Small intestine (tissue), 7 donors: ENCODE measurements at regions not wholly inside any gene's neighbourhood (a gene's known extent, or its start where the extent isn't known, plus 50 kb on each side); places are given as distances from the start of the nearest gene placed in this dataset.

Experiments used
- DNase-seq, 2 donors: peaks; one replicate each; pipeline versions ENCODE4 v3.0.0 to v3.0.0-alpha.2; 2013
- FAIRE-seq: peaks from 2 replicates; lab custom pipeline; 2012; peaks lifted over from hg19 to GRCh38; lab: Jason Lieb, UNC
- H3K27ac ChIP-seq, 3 donors: one replicate each; pipeline ENCODE4 v1.5.1; 2013; ENCODE audit warnings: low read length in 2 of 3, mild to moderate bottlenecking in 2 of 3, control low read depth in 1 of 3, inconsistent platforms in 1 of 3, low read depth in 1 of 3, moderate library complexity in 1 of 3
- H3K27me3 ChIP-seq, 3 donors: one replicate each; pipeline ENCODE4 v1.6.1; 2013; ENCODE audit warnings: low read length in 3 of 3, inconsistent platforms in 1 of 3; ENCODE audit not compliant: control insufficient read depth in 3 of 3, insufficient read depth in 3 of 3
- H3K36me3 ChIP-seq, 3 donors: one replicate each; pipeline ENCODE4 v1.6.1; 2013; ENCODE audit warnings: low read length in 3 of 3, inconsistent platforms in 1 of 3, low read depth in 1 of 3, mild to moderate bottlenecking in 1 of 3, moderate library complexity in 1 of 3; ENCODE audit not compliant: control insufficient read depth in 3 of 3, insufficient read depth in 2 of 3
- H3K4me1 ChIP-seq, 3 donors: one replicate each; pipeline ENCODE4 v1.6.1; 2013; ENCODE audit warnings: low read length in 2 of 3, inconsistent platforms in 1 of 3, low read depth in 1 of 3, mild to moderate bottlenecking in 1 of 3, moderate library complexity in 1 of 3; ENCODE audit not compliant: control insufficient read depth in 3 of 3, insufficient read depth in 2 of 3
- H3K4me3 ChIP-seq, 3 donors: one replicate each; pipeline ENCODE4 v1.5.1; 2013; ENCODE audit warnings: low read length in 3 of 3, control low read depth in 1 of 3, inconsistent platforms in 1 of 3, low read depth in 1 of 3, mild to moderate bottlenecking in 1 of 3, moderate library complexity in 1 of 3
- H3K9me3 ChIP-seq, 2 donors: one replicate each; pipeline ENCODE4 v1.6.1; 2013; ENCODE audit warnings: low read depth in 1 of 2, low read length in 1 of 2; ENCODE audit not compliant: control insufficient read depth in 2 of 2, insufficient read depth in 1 of 2
- WGBS, 3 donors: extraction: QIAGEN DNeasy Blood & Tissue Kit; methylation state at CpG; one replicate each; pipeline ENCODE4 v1.1.7; 2013; 5-methylcytosine and 5-hydroxymethylcytosine counted together
- donor health status: healthy with polysubstance abuse.
- donor health status: control.
- donor health status: control.
- donor health status: Bipolar disorder and iron deficiency.
- donor health status: healthy.

DNA sequence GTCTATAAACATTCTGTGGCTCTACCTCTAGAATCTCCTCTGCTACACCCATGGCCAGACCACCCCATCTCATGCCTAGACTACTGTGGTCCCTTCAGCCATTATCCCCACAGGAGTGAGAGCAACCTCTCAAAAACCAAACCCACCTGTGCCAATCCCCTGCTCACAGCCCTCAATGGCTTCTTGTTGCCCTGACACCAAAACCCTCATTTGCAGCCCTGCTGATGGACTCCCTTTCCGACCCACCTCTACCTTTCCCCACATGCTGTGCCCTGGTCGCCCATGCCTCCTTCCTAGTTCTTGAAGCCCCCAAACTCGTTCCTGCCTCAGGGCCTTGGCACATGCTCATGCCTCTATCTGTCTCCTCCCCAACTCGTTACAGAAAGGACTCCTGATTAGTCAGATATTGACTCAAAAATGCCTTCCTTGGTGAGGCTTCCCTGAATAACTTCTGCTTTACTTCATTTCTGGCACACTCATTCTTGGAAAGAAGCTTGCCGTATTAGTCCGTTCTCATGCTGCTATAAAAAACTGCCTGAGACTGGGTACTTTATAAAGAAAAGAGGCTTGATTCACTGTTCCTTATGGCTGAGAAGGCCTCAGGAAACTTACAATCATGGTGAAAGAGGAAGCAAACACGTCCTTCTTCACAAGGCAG, 104.2 kb downstream of the TEX36 start:
- Histone ChIP-seq H3K27ac (no peak overlapping the region), H3K36me3 (no peaks in the 10 kb centered on the region), H3K4me3 (no peak overlapping the region), H3K4me1 (no peaks in the 10 kb centered on the region), H3K9me3 (peaks cover 0 to 8% of the 10 kb centered on the region in 2 donors), H3K27me3 (no peaks in the 10 kb centered on the region)
- DNase-seq = no peak
- 65 to 69% (median 67%) methylated on average over 7 of the region's 7 CpGs for WGBS, 3 donors
- no peak for FAIRE-seq

DNA sequence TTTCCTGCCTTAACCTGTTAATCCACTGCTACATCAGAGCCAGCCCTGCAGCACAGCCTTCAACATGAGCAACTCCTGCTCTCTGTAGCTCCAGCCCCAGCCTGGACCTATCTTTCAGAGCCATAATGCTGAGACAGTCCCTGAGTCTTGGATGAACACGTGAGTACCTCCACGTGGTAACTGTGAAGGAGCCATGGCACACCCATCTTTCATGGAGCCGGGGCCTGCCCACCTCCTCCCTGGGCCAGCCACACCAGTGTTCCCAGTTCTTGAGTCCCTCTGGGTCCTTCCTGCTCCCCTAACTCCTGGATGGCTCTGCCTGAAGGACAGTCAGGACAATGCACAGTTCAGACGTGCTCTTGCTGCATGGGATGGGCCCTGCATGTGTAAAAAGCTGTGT, 107.1 kb downstream of the TEX36 start:
- peaks cover 0 to 4% of the 10 kb centered on the region in 2 donors for H3K9me3 ChIP-seq
- H3K27ac ChIP-seq = no peak overlapping the region
- no peaks in the 10 kb centered on the region for H3K36me3 ChIP-seq
- no peak overlapping the region for H3K4me3 ChIP-seq
- WGBS, 3 donors = 52 to 68% (median 54%) methylated on average over 4 of the region's 4 CpGs
- no peak for FAIRE-seq
- DNase-seq = no peak
- H3K27me3 ChIP-seq = no peaks in the 10 kb centered on the region
- H3K4me1 ChIP-seq = no peaks in the 10 kb centered on the region

DNA sequence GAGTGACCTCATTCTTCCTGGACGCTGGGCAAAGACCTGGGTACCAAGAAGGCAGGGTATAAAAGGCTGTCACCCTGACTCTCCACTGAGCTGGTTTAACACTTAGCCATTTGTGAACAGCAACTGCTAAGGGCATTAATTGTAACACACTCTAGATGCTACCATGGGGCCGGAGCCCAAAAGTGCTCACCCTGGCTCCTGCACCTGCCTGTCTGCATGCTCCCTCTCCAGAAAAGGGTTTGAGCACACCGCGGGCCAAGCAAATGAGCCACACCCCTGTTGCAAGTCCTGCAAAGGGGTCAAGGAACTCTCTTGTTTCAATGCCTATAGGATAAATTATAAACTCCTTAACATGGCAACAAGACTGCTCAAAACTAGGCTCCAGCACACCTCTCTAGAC, 114.8 kb downstream of the TEX36 start:
- DNase-seq (no peak), FAIRE-seq (no peak)
- 86 to 95% (median 88%) methylated on average over 4 of the region's 4 CpGs for WGBS, 3 donors
- Histone ChIP-seq H3K36me3 (no peaks in the 10 kb centered on the region), H3K27me3 (peaks cover 0 to 3% (median 0%) of the 10 kb centered on the region in 3 donors), H3K9me3 (no peaks in the 10 kb centered on the region), H3K27ac (no peak overlapping the region), H3K4me1 (no peaks in the 10 kb centered on the region), H3K4me3 (no peak overlapping the region)

DNA sequence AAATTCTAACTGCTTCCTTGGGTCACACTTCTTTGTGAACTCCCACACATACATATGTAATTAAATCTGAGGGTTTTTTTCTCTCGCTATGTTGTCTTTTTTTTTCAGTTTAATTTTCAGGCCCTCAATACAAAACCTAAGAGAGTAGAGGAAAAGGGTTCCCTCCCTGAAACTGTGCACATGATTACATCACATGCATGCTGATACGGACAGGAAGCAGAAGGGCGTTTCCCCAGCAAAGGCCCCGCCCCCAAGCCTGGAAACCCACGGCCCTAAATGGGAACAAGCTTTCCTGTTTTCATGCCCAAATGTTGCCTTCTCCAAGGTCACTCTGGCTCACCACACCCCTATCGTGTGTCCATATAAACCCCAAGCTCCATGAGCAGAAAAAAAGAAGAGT, 115.4 kb downstream of the TEX36 start:
- WGBS, 3 donors = 67 to 79% (median 76%) methylated on average over 6 of the region's 6 CpGs
- FAIRE-seq = no peak
- no peaks in the 10 kb centered on the region for H3K9me3 ChIP-seq
- H3K27ac ChIP-seq = no peak overlapping the region
- peaks cover 0 to 3% (median 0%) of the 10 kb centered on the region in 3 donors for H3K27me3 ChIP-seq
- no peaks in the 10 kb centered on the region for H3K4me1 ChIP-seq
- no peak overlapping the region for H3K4me3 ChIP-seq
- no peaks in the 10 kb centered on the region for H3K36me3 ChIP-seq
- DNase-seq = no peak

DNA sequence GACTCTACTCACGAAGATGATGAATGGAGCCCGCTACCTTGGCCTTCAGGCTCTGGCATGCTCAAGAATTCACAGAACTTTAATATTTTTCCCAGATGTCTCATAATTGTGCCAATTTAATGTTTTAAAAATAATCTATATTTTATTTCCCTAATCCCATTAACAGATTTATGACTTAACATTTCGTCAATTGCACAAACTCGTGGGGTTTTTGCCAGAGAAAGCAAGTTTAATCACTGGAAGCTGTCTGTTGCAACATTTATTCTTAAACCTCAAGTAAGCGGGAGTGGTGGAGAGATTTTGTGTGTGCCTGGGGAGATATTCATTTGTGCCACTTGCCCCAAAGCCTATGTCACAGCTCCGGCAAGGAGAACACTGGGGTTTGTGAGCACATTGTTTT, 117.9 kb downstream of the TEX36 start:
- no peaks in the 10 kb centered on the region for H3K4me1 ChIP-seq
- H3K9me3 ChIP-seq = no peaks in the 10 kb centered on the region
- H3K36me3 ChIP-seq = no peaks in the 10 kb centered on the region
- H3K4me3 ChIP-seq = no peak overlapping the region
- FAIRE-seq (no peak), DNase-seq (no peak)
- WGBS, 3 donors = 65 to 71% (median 70%) methylated on average over 6 of the region's 6 CpGs
- H3K27ac ChIP-seq = no peak overlapping the region
- H3K27me3 ChIP-seq = peaks cover 0 to 3% (median 0%) of the 10 kb centered on the region in 3 donors

DNA sequence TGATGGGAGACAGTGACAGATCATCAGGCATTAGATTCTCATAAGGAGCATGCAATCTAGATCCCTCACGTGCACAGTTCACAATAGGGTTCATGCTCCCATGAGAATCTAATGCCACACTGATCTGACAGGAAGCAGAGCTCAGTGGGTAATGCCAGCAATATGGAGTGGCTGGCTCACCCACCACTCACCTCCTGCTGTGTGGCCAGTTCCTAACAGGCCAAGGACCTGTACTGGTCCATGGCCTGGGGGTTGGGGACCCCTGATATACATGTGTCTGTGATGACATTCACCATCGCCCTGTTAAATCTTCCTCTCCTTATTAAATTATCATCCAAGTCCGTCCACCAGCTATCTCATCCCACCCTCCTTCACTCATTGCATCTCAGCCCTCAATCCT, 118.4 kb downstream of the TEX36 start:
- no peaks in the 10 kb centered on the region for H3K4me1 ChIP-seq
- no peaks in the 10 kb centered on the region for H3K36me3 ChIP-seq
- DNase-seq = no peak
- no peak overlapping the region for H3K27ac ChIP-seq
- FAIRE-seq = no peak
- WGBS, 3 donors = 63 to 78% (median 69%) methylated on average over 3 of the region's 3 CpGs
- no peak overlapping the region for H3K4me3 ChIP-seq
- H3K27me3 ChIP-seq = peaks cover 0 to 3% (median 0%) of the 10 kb centered on the region in 3 donors
- no peaks in the 10 kb centered on the region for H3K9me3 ChIP-seq

DNA sequence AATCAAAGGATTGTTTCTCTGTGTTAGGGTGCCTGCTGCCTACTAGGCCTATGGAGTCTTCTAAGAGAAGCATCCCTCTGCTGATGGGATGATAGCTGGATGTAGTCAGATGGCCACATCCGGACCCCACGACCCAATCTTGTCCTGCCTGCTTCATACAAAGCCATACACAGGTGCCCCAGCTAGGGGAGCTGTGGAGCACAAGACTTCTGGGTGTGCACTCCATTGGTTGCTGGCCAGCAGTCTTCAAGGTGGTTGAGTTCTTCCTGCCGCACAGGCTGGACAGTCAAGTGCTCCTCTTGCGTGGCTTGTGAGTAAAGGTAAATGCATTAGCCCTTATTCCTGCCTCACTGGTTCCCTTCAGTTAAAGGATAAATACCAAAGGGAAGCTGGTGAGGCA, 120.2 kb downstream of the TEX36 start:
- no peaks in the 10 kb centered on the region for H3K27me3 ChIP-seq
- H3K27ac ChIP-seq = no peak overlapping the region
- H3K4me1 ChIP-seq = no peaks in the 10 kb centered on the region
- FAIRE-seq (no peak), DNase-seq (no peak)
- WGBS, 3 donors = 79 to 85% (median 82%) methylated on average over 4 of the region's 4 CpGs
- no peaks in the 10 kb centered on the region for H3K9me3 ChIP-seq
- H3K36me3 ChIP-seq = no peaks in the 10 kb centered on the region
- H3K4me3 ChIP-seq = no peak overlapping the region

DNA sequence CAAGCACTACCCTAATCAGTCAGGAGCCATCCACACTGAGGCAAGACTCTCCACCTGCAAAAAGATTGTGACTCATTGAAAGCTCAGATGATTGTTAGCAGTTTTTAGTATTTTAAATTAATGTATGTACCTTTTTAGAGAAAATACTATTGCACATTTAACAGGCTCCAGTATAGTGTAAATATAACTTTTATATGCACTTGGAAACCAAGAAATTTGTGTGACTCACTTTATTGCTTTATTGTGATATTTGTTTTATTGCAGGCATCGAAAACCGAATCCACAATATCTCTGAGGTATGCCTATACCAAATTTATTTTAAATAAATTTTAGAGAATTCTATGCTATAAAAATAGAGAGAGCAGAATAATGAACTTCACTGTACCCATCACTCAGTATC, 122.0 kb downstream of the TEX36 start:
- no peaks in the 10 kb centered on the region for H3K27me3 ChIP-seq
- no peak for DNase-seq
- WGBS, 3 donors = 22 to 77% (median 40%) methylated on average over 2 of the region's 2 CpGs

DNA sequence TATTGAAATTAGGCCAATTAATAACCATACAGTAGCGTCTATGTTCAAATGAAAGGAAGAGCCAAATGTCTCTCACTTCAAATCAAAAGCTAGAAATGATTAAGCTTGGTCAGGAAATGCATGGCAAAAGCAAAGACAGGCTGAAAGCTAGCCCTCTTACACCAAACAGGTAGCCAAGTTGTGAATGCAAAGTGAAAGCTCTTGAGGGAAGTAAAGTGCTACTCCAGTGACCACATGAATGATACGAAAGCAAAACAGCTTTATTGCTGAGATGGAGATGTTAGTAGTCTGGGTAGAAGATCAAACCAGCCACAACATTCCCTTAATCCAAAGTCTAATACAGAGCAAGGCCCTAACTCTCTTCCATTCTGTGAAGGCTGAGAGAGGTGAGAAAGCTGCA, 123.8 kb downstream of the TEX36 start:
- Histone ChIP-seq H3K36me3 (no peaks in the 10 kb centered on the region), H3K27ac (no peak overlapping the region), H3K4me3 (no peak overlapping the region), H3K27me3 (no peaks in the 10 kb centered on the region), H3K4me1 (no peaks in the 10 kb centered on the region), H3K9me3 (no peaks in the 10 kb centered on the region)
- 21 to 62% (median 29%) methylated on average over 2 of the region's 2 CpGs for WGBS, 3 donors
- FAIRE-seq (no peak), DNase-seq (no peak)

More for the DNA sequence above, 122.0 kb downstream of the TEX36 start:
- Histone ChIP-seq H3K4me1 (no peaks in the 10 kb centered on the region), H3K36me3 (no peaks in the 10 kb centered on the region), H3K4me3 (no peak overlapping the region), H3K9me3 (no peaks in the 10 kb centered on the region), H3K27ac (no peak overlapping the region)
- FAIRE-seq = no peak
